Liver (tissue), 8 donors: ENCODE measurements at regions not wholly inside any gene's neighbourhood (a gene's known extent, or its start where the extent isn't known, plus 50 kb on each side); places are given as distances from the start of the nearest gene placed in this dataset.

ENCODE experiments used
- DNase-seq: peaks from one replicate; pipeline ENCODE4 v3.0.0-alpha.2; 2017; ENCODE audit warnings: low spot score
- H3K27ac ChIP-seq, 2 donors: one replicate each; pipeline ENCODE4 v1.7.0; 2013; ENCODE audit warnings: inconsistent platforms in 2 of 2, low read length in 2 of 2, control low read depth in 1 of 2, low read depth in 1 of 2, mild to moderate bottlenecking in 1 of 2
- H3K27me3 ChIP-seq, 4 donors: one replicate each; pipeline versions ENCODE4 v1.6.1 to v1.7.0; 2013; ENCODE audit warnings: low read length in 3 of 4, inconsistent platforms in 1 of 4, mild to moderate bottlenecking in 1 of 4, moderate library complexity in 1 of 4; ENCODE audit not compliant: control insufficient read depth in 4 of 4, insufficient read depth in 4 of 4
- H3K36me3 ChIP-seq, 4 donors: one replicate each; pipeline versions ENCODE4 v1.6.1 to v1.7.0; 2013; ENCODE audit warnings: low read length in 3 of 4, mild to moderate bottlenecking in 3 of 4, low read depth in 1 of 4, moderate library complexity in 1 of 4; ENCODE audit not compliant: control insufficient read depth in 4 of 4, insufficient read depth in 3 of 4
- H3K4me1 ChIP-seq, 4 donors: one replicate each; pipeline versions ENCODE4 v1.6.1 to v1.7.0; 2013; ENCODE audit warnings: low read length in 3 of 4, mild to moderate bottlenecking in 3 of 4, moderate library complexity in 1 of 4; ENCODE audit not compliant: control insufficient read depth in 4 of 4, insufficient read depth in 4 of 4
- H3K4me3 ChIP-seq, 3 donors: one replicate each; pipeline versions ENCODE4 v1.6.1 to v1.7.0; 2013; ENCODE audit warnings: low read length in 3 of 3, control low read depth in 1 of 3, low read depth in 1 of 3, mild to moderate bottlenecking in 1 of 3
- H3K9ac ChIP-seq, 2 donors: one replicate each; pipeline ENCODE4 v1.7.0; 2013; ENCODE audit warnings: low read length in 2 of 2, mild to moderate bottlenecking in 2 of 2, moderate library complexity in 2 of 2, control low read depth in 1 of 2, low read depth in 1 of 2
- H3K9me3 ChIP-seq, 4 donors: one replicate each; pipeline versions ENCODE4 v1.6.1 to v1.7.0; 2013; ENCODE audit warnings: low read length in 3 of 4; ENCODE audit not compliant: control insufficient read depth in 4 of 4
- ATF3 ChIP-seq: IDR thresholded peaks from 2 replicates; pipeline ENCODE4 v1.6.1; 2016; ENCODE audit warnings: antibody characterized with exemption
- EGR1 ChIP-seq, 2 donors: IDR thresholded peaks; 2 replicates each; pipeline ENCODE4 v1.6.1; 2016 to 2018; ENCODE audit warnings: antibody characterized with exemption in 2 of 2, low read depth in 2 of 2
- FOXA1 ChIP-seq: IDR thresholded peaks from 2 replicates; pipeline ENCODE4 v1.6.1; 2016; ENCODE audit warnings: antibody characterized with exemption
- FOXA2 ChIP-seq: IDR thresholded peaks from 2 replicates; pipeline ENCODE4 v1.6.1; 2016; ENCODE audit warnings: antibody characterized with exemption
- GABPA ChIP-seq, 2 donors: IDR thresholded peaks in 1 of 2; conservative IDR thresholded peaks in 1 of 2; 2 replicates each; pipeline ENCODE4 v1.6.1; 2016; ENCODE audit warnings: antibody characterized with exemption in 2 of 2, mild to moderate bottlenecking in 1 of 2, moderate library complexity in 1 of 2
- HNF4A ChIP-seq, 2 donors: conservative IDR thresholded peaks; 2 replicates each; pipeline ENCODE4 v1.6.1; 2016; ENCODE audit warnings: antibody characterized with exemption in 2 of 2, mild to moderate bottlenecking in 2 of 2
- HNF4G ChIP-seq: IDR thresholded peaks from 2 replicates; pipeline ENCODE4 v1.6.1; 2016; ENCODE audit warnings: antibody characterized with exemption
- JUND ChIP-seq, 2 donors: IDR thresholded peaks; 2 replicates each; pipeline ENCODE4 v1.6.1; 2016; ENCODE audit warnings: antibody characterized with exemption in 2 of 2
- MAX ChIP-seq: IDR thresholded peaks from 2 replicates; pipeline ENCODE4 v1.6.1; 2016; ENCODE audit warnings: antibody characterized with exemption
- NR2F2 ChIP-seq: IDR thresholded peaks from 2 replicates; pipeline ENCODE4 v1.6.1; 2016; ENCODE audit warnings: antibody characterized with exemption
- RXRA ChIP-seq, 2 donors: IDR thresholded peaks; 2 replicates each; pipeline ENCODE4 v1.6.1; 2017 to 2018; ENCODE audit warnings: antibody characterized with exemption in 2 of 2, mild to moderate bottlenecking in 1 of 2
- SP1 ChIP-seq: IDR thresholded peaks from 2 replicates; pipeline ENCODE4 v1.6.1; 2018; ENCODE audit warnings: antibody characterized with exemption, mild to moderate bottlenecking
- TAF1 ChIP-seq: conservative IDR thresholded peaks from 2 replicates; pipeline ENCODE4 v1.6.1; 2016; ENCODE audit warnings: antibody characterized with exemption, mild to moderate bottlenecking
- YY1 ChIP-seq: IDR thresholded peaks from 2 replicates; pipeline ENCODE4 v1.6.1; 2016; ENCODE audit warnings: antibody characterized with exemption, mild to moderate bottlenecking
- ZBTB33 ChIP-seq: IDR thresholded peaks from 2 replicates; pipeline ENCODE4 v1.6.1; 2016; ENCODE audit warnings: antibody characterized with exemption
- WGBS: extraction: QIAGEN DNeasy Blood & Tissue Kit; methylation state at CpG from one replicate; pipeline ENCODE4 v1.1.7; 2013; 5-methylcytosine and 5-hydroxymethylcytosine counted together
- TF ChIP-seq, protein P1 (sequence below): IDR thresholded peaks from 2 replicates; pipeline ENCODE4 v1.6.1; 2016; ENCODE audit warnings: antibody characterized with exemption, mild to moderate bottlenecking
- TF ChIP-seq, protein P2 (sequence below): fragments of 150-350 bp; IDR thresholded peaks from 2 replicates; pipeline ENCODE4 v1.5.1; 2017; ENCODE audit warnings: improper control_type of control experiment, low read depth, low read length; ENCODE audit not compliant: missing input control
- donor health status: healthy.
- donor health status: healthy.
- donor health status: healthy.
- donor health status: healthy.
- donor health status: healthy.

- H3K9ac ChIP-seq, result no peak overlapping the region
- H3K27ac ChIP-seq, result no peak overlapping the region
- no peak for TF ChIP-seq FOXA2
- no peak for TF ChIP-seq FOXA1
- TF ChIP-seq SP1, result no peak
- no peaks in the 10 kb centered on the region for H3K36me3 ChIP-seq
- no peak overlapping the region for H3K4me3 ChIP-seq
- H3K4me1 ChIP-seq, result no peaks in the 10 kb centered on the region
- no peak for DNase-seq
- H3K27me3 ChIP-seq, result no peaks in the 10 kb centered on the region
- 42% methylated on average over 1 of the region's 1 CpG for WGBS
- no peaks in the 10 kb centered on the region for H3K9me3 ChIP-seq
Observed at GRCh38 chr6:95242560-95242959, 334.8 kb upstream of the MANEA start.

DNA sequence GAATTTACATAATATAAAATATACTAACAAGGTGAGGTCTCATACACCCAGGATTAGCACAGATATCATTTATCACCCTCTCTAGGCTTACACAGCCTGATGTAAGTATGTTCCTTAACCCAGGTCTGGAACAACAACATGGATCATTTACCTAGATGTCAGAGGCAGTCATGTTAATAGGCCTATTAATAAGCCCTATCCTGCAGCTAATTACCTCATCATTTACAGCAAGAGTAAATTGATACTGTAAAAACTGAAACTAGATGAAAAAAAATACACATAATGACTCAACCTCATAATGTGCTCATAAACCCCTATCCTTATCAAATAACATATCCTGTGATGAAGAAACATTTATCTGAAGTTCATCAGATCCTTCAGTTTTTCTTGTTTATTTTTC is 334.3 kb upstream of the MANEA start:
- H3K4me3 ChIP-seq, result no peak overlapping the region
- TF ChIP-seq HNF4G (no peak), SP1 (no peak), JUND (IDR thresholded peaks at IDR 0.05) (no peak), HNF4A (conservative IDR thresholded peaks at IDR 0.05) (no peak), FOXA1 (no peak), YY1 (no peak), EGR1 (IDR thresholded peaks at IDR 0.05; ENCODE audit: low read depth in 2 of 2) (no peak), TAF1 (no peak), FOXA2 (no peak), MAX (no peak), RXRA (IDR thresholded peaks at IDR 0.05) (no peak), ATF3 (no peak)
- TF ChIP-seq, protein P1, sequence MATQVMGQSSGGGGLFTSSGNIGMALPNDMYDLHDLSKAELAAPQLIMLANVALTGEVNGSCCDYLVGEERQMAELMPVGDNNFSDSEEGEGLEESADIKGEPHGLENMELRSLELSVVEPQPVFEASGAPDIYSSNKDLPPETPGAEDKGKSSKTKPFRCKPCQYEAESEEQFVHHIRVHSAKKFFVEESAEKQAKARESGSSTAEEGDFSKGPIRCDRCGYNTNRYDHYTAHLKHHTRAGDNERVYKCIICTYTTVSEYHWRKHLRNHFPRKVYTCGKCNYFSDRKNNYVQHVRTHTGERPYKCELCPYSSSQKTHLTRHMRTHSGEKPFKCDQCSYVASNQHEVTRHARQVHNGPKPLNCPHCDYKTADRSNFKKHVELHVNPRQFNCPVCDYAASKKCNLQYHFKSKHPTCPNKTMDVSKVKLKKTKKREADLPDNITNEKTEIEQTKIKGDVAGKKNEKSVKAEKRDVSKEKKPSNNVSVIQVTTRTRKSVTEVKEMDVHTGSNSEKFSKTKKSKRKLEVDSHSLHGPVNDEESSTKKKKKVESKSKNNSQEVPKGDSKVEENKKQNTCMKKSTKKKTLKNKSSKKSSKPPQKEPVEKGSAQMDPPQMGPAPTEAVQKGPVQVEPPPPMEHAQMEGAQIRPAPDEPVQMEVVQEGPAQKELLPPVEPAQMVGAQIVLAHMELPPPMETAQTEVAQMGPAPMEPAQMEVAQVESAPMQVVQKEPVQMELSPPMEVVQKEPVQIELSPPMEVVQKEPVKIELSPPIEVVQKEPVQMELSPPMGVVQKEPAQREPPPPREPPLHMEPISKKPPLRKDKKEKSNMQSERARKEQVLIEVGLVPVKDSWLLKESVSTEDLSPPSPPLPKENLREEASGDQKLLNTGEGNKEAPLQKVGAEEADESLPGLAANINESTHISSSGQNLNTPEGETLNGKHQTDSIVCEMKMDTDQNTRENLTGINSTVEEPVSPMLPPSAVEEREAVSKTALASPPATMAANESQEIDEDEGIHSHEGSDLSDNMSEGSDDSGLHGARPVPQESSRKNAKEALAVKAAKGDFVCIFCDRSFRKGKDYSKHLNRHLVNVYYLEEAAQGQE, result no peak
- TF ChIP-seq, protein P2, sequence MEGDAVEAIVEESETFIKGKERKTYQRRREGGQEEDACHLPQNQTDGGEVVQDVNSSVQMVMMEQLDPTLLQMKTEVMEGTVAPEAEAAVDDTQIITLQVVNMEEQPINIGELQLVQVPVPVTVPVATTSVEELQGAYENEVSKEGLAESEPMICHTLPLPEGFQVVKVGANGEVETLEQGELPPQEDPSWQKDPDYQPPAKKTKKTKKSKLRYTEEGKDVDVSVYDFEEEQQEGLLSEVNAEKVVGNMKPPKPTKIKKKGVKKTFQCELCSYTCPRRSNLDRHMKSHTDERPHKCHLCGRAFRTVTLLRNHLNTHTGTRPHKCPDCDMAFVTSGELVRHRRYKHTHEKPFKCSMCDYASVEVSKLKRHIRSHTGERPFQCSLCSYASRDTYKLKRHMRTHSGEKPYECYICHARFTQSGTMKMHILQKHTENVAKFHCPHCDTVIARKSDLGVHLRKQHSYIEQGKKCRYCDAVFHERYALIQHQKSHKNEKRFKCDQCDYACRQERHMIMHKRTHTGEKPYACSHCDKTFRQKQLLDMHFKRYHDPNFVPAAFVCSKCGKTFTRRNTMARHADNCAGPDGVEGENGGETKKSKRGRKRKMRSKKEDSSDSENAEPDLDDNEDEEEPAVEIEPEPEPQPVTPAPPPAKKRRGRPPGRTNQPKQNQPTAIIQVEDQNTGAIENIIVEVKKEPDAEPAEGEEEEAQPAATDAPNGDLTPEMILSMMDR, result no peak
- no peak for DNase-seq
- no peaks in the 10 kb centered on the region for H3K4me1 ChIP-seq
- H3K36me3 ChIP-seq, result no peaks in the 10 kb centered on the region
- no peaks in the 10 kb centered on the region for H3K27me3 ChIP-seq
- H3K9me3 ChIP-seq, result no peaks in the 10 kb centered on the region
- H3K27ac ChIP-seq, result no peak overlapping the region
- no peak overlapping the region for H3K9ac ChIP-seq

DNA sequence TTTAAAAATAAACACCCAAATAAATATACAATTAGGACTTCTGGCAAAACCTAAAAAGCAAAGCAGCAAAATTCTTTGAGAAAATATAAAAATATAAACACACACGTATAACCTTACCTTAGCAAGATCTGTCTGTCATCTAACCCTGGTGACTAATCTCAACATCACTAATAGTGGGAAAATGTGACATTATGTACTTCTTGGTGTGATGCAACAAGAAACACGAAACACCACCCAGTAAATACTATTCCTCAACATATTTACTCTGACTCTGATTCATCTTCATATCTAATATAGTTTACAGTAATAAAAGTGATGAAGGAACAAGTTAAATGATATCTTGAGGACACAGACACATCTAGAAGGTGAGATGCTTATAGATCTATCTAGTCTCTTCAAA is 332.6 kb upstream of the MANEA start:
- no peaks in the 10 kb centered on the region for H3K27me3 ChIP-seq
- H3K9me3 ChIP-seq, result no peaks in the 10 kb centered on the region
- H3K4me1 ChIP-seq, result no peaks in the 10 kb centered on the region
- H3K9ac ChIP-seq, result no peak overlapping the region
- H3K27ac ChIP-seq, result no peak overlapping the region
- TF ChIP-seq GABPA (IDR thresholded peaks at IDR 0.05 in 1 of 2, conservative IDR thresholded peaks at IDR 0.05 in 1 of 2) (no peak), HNF4G (no peak), NR2F2 (no peak), RXRA (IDR thresholded peaks at IDR 0.05) (no peak), EGR1 (IDR thresholded peaks at IDR 0.05; ENCODE audit: low read depth in 2 of 2) (no peak), SP1 (no peak), FOXA1 (no peak), ZBTB33 (no peak), FOXA2 (no peak)
- TF ChIP-seq, protein P2, result no peak
- no peak overlapping the region for H3K4me3 ChIP-seq
- 40% methylated on average over 2 of the region's 2 CpGs for WGBS
- no peaks in the 10 kb centered on the region for H3K36me3 ChIP-seq
- DNase-seq, result no peak
